ENCODE measurements at regions not wholly inside any gene's neighbourhood (a gene's known extent, or its start where the extent isn't known, plus 50 kb on each side); places are given as distances from the start of the nearest gene placed in this dataset.

- TF ChIP-seq POLR2AphosphoS5 (IDR thresholded peaks at IDR 0.05; ENCODE audit: insufficient read depth, low read depth, low read length) (no peak), EZH2 (IDR thresholded peaks at IDR 0.05; ENCODE audit: borderline replicate concordance, low read depth, low read length, severe bottlenecking) (no peak), POLR2A (IDR thresholded peaks at IDR 0.05; ENCODE audit: low read depth, low read length) (no peak), FOS (IDR thresholded peaks at IDR 0.05; ENCODE audit: borderline replicate concordance, insufficient read depth, low read length) (no peak), JUN (IDR thresholded peaks at IDR 0.05; ENCODE audit: borderline replicate concordance, insufficient read depth, insufficient read length, low read depth) (no peak), MAX (IDR thresholded peaks at IDR 0.05; ENCODE audit: insufficient read depth, insufficient read length) (no peak), MYC (IDR thresholded peaks at IDR 0.05; ENCODE audit: low read depth, low read length) (no peak), GATA2 (IDR thresholded peaks at IDR 0.05; ENCODE audit: insufficient read depth, insufficient read length, low read depth, low read length) (no peak)
- TF ChIP-seq, protein P1, sequence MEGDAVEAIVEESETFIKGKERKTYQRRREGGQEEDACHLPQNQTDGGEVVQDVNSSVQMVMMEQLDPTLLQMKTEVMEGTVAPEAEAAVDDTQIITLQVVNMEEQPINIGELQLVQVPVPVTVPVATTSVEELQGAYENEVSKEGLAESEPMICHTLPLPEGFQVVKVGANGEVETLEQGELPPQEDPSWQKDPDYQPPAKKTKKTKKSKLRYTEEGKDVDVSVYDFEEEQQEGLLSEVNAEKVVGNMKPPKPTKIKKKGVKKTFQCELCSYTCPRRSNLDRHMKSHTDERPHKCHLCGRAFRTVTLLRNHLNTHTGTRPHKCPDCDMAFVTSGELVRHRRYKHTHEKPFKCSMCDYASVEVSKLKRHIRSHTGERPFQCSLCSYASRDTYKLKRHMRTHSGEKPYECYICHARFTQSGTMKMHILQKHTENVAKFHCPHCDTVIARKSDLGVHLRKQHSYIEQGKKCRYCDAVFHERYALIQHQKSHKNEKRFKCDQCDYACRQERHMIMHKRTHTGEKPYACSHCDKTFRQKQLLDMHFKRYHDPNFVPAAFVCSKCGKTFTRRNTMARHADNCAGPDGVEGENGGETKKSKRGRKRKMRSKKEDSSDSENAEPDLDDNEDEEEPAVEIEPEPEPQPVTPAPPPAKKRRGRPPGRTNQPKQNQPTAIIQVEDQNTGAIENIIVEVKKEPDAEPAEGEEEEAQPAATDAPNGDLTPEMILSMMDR (IDR thresholded peaks at IDR 0.05; ENCODE audit: extremely low read depth in 1 of 2, insufficient read depth in 1 of 2, low read depth in 1 of 2, low read length in 2 of 2): no peak
Observed at GRCh38 chr3:177521305-177521704, 324.0 kb upstream of the TBL1XR1 start.
